Lower leg skin (tissue), 3 donors: ENCODE measurements at regions not wholly inside any gene's neighbourhood (a gene's known extent, or its start where the extent isn't known, plus 50 kb on each side); places are given as distances from the start of the nearest gene placed in this dataset.

Experiments
- POLR2A ChIP-seq, 2 donors: fragments of 450-650 bp; IDR thresholded peaks; one replicate each; pipeline ENCODE4 v1.6.1; 2016 to 2017; ENCODE audit warnings: antibody characterized with exemption in 2 of 2, mild to moderate bottlenecking in 1 of 2, moderate library complexity in 1 of 2
- TF ChIP-seq, protein P1 (sequence below), 3 donors: fragments of 450-650 bp; IDR thresholded peaks; one replicate each; pipeline ENCODE4 v1.5.1; 2016; ENCODE audit warnings: antibody characterized with exemption in 3 of 3, mild to moderate bottlenecking in 3 of 3, moderate library complexity in 2 of 3

- TF ChIP-seq POLR2A (IDR thresholded peaks at IDR 0.05), result no peak
- TF ChIP-seq, protein P1, sequence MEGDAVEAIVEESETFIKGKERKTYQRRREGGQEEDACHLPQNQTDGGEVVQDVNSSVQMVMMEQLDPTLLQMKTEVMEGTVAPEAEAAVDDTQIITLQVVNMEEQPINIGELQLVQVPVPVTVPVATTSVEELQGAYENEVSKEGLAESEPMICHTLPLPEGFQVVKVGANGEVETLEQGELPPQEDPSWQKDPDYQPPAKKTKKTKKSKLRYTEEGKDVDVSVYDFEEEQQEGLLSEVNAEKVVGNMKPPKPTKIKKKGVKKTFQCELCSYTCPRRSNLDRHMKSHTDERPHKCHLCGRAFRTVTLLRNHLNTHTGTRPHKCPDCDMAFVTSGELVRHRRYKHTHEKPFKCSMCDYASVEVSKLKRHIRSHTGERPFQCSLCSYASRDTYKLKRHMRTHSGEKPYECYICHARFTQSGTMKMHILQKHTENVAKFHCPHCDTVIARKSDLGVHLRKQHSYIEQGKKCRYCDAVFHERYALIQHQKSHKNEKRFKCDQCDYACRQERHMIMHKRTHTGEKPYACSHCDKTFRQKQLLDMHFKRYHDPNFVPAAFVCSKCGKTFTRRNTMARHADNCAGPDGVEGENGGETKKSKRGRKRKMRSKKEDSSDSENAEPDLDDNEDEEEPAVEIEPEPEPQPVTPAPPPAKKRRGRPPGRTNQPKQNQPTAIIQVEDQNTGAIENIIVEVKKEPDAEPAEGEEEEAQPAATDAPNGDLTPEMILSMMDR (IDR thresholded peaks at IDR 0.05), result no peak
These were observed 571.4 kb downstream of the TCERG1L start for GRCh38 chr10:130740166-130740565.
